ENCODE measurements at regions not wholly inside any gene's neighbourhood (a gene's known extent, or its start where the extent isn't known, plus 50 kb on each side); places are given as distances from the start of the nearest gene placed in this dataset.

- in situ Hi-C loops (cut with HindIII; ENCODE audit: low sequenced_read_pairs) = no loop called here
Measured at GRCh38 chr1:213767683-213768082, 220.1 kb upstream of the PROX1 start.

GRCh38 chr1:213772128-213773063 is 215.4 kb upstream of the PROX1 start:
- H3K4me3 ChIP-seq (ENCODE audit: low read depth, low read length) = no peak overlapping the region
- in situ Hi-C loops (cut with HindIII; ENCODE audit: low sequenced_read_pairs) = no loop called here
- no peak for DNase-seq (ENCODE audit: low read depth)
- no peak for TF ChIP-seq CTCF (IDR thresholded peaks at IDR 0.05; ENCODE audit: low read depth, low read length, missing control alignments)

More at GRCh38 chr1:213767683-213768082, 220.1 kb upstream of the PROX1 start:
- DNase-seq (ENCODE audit: low read depth) = no peak
- H3K4me3 ChIP-seq (ENCODE audit: low read depth, low read length) = no peak overlapping the region
- TF ChIP-seq CTCF (IDR thresholded peaks at IDR 0.05; ENCODE audit: low read depth, low read length, missing control alignments) = no peak

DNA sequence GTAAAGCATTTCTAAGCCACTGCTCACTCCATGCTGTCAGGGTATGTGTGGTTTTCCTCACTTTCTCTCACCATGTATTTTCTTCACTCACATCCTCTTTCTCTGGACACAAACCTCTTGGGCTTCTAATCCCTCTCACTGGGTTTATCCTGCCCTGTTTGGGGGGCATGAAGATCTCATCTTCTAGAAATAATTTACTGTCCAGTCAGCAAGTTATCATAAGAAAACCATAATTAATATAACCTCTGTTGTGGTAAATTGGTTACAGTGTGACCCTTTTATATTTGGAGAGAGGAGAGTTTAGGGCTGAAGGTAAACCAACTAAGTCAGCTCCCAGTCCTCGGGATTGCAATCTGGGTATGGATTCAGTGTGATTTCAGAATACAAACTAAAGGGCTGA is 213.8 kb upstream of the PROX1 start:
- in situ Hi-C loops (cut with HindIII; ENCODE audit: low sequenced_read_pairs) = no loop called here
- no peak overlapping the region for H3K4me3 ChIP-seq (ENCODE audit: low read depth, low read length)
- no peak for DNase-seq (ENCODE audit: low read depth)
- no peak for TF ChIP-seq CTCF (IDR thresholded peaks at IDR 0.05; ENCODE audit: low read depth, low read length, missing control alignments)

DNA sequence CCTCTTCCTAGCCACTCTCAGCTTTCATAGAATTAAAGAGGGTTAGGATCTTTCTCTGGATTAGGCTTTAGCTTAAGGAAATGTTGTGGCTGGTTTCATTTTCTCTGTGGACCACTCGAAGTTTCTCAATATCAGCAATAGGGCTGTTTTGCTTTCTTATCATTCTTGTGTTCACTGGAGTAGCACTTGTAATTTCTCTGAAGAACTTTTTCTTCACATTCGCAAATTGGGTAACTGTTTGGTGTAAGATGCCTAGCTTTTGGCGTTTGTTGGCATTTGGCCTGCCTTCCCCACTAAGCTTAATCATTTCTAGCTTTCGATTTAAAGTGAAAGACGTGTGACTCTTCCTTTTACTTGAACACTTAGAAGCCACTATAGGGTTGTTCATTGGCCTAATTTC is 210.8 kb upstream of the PROX1 start:
- no peak for TF ChIP-seq CTCF (IDR thresholded peaks at IDR 0.05; ENCODE audit: low read depth, low read length, missing control alignments)
- no peak for DNase-seq (ENCODE audit: low read depth)
- in situ Hi-C loops (cut with HindIII; ENCODE audit: low sequenced_read_pairs) = no loop called here
- H3K4me3 ChIP-seq (ENCODE audit: low read depth, low read length) = no peak overlapping the region

DNA sequence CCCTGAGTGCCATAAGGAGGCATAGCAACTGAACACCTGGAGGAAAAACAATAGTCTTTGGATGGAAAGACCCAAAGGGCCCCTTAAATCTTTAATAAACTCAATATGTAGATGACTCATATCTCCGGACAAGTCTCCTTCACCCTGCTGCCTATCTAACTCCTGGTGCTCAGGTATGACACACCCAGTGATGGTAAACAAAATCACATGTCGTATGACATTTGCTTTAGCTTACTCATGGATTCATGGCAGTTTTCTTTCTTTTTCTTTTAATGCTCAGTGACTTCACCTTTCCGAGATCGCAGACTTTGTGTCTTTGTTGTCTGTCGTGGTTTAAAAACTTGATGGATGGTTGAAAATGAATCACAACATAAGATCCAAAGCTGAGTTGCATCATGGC is 208.5 kb upstream of the PROX1 start:
- H3K4me3 ChIP-seq (ENCODE audit: low read depth, low read length) = no peak overlapping the region
- no peak for DNase-seq (ENCODE audit: low read depth)
- in situ Hi-C loops (cut with HindIII; ENCODE audit: low sequenced_read_pairs) = no loop called here
- TF ChIP-seq CTCF (IDR thresholded peaks at IDR 0.05; ENCODE audit: low read depth, low read length, missing control alignments) = no peak

DNA sequence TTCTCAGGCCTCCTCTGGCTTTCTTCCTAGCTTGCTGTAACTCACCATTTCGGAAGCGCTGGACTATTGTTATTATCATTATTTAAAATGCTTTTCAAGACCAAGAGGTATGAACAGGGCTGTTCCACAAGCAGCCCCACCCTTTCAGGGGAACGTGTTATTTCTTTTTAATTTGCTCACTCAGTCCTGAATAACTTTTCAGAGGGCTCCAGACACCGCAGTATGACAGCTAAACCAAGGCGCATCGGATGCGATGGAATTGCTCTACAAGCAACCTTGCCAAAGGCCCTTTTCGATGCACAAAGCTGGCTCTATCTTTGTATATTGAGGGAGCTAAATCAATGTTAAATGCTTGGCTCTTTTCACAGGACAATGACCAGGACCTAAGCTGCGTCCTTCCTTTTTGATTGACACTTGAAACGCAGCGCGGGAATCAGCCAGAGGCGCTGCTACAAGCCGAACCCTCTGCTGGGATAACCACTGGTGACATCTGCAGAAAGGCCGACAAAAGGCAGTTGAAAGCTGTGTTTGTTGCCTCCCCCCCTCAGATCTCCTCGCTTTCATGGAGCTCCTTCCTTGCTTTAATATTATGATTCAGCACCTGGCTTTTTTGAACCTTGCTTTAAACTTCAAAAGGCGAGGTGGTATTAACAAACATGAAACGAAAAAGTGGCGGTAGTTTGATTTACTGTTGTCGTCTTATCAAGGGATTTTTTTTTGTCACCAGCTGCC is 204.7 kb upstream of the PROX1 start:
- TF ChIP-seq CTCF (IDR thresholded peaks at IDR 0.05; ENCODE audit: low read depth, low read length, missing control alignments) = no peak
- DNase-seq (ENCODE audit: low read depth) = no peak
- H3K4me3 ChIP-seq (ENCODE audit: low read depth, low read length) = no peak overlapping the region
- in situ Hi-C loops (cut with HindIII; ENCODE audit: low sequenced_read_pairs) = no loop called here
